ENCODE measurements at regions not wholly inside any gene's neighbourhood (a gene's known extent, or its start where the extent isn't known, plus 50 kb on each side); places are given as distances from the start of the nearest gene placed in this dataset.

DNA sequence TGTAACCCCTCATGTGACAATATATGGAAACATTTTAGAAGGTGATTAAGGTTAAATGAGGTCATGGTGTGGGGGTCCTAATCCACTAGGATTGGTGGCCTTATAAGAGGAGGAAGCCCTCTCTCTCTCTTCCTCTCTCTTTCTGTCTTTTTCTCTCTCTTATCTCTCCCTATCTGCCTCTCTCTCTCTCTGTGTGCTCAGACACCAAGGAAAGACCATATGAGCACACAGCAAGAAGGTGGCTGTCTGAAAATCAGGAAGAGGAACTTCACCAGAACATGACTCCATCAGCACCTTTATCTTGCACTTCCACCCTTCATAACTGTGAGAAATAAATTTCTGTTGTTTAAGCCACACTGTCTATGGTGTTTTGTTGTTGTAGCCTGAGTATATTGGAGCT, 1472.2 kb downstream of the PCDH7 start:
- TF ChIP-seq, protein P1, sequence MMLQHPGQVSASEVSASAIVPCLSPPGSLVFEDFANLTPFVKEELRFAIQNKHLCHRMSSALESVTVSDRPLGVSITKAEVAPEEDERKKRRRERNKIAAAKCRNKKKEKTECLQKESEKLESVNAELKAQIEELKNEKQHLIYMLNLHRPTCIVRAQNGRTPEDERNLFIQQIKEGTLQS (IDR thresholded peaks at IDR 0.05): no peak
- TF ChIP-seq ZNF274 (IDR thresholded peaks at IDR 0.05; ENCODE audit: low read depth, low read length) (no peak), TCF7L2 (IDR thresholded peaks at IDR 0.05; ENCODE audit: borderline replicate concordance, extremely low read depth, insufficient read depth, insufficient read length) (no peak), POLR2A (IDR thresholded peaks at IDR 0.05; ENCODE audit: borderline replicate concordance, extremely low read depth, insufficient read depth, insufficient read length) (no peak), RAD21 (IDR thresholded peaks at IDR 0.05; ENCODE audit: low read depth) (no peak), POLR2AphosphoS5 (IDR thresholded peaks at IDR 0.05; ENCODE audit: low read depth, low read length) (no peak), EGR1 (IDR thresholded peaks at IDR 0.05; ENCODE audit: low read depth) (no peak)
- TF ChIP-seq, protein P2, sequence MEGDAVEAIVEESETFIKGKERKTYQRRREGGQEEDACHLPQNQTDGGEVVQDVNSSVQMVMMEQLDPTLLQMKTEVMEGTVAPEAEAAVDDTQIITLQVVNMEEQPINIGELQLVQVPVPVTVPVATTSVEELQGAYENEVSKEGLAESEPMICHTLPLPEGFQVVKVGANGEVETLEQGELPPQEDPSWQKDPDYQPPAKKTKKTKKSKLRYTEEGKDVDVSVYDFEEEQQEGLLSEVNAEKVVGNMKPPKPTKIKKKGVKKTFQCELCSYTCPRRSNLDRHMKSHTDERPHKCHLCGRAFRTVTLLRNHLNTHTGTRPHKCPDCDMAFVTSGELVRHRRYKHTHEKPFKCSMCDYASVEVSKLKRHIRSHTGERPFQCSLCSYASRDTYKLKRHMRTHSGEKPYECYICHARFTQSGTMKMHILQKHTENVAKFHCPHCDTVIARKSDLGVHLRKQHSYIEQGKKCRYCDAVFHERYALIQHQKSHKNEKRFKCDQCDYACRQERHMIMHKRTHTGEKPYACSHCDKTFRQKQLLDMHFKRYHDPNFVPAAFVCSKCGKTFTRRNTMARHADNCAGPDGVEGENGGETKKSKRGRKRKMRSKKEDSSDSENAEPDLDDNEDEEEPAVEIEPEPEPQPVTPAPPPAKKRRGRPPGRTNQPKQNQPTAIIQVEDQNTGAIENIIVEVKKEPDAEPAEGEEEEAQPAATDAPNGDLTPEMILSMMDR (IDR thresholded peaks at IDR 0.05 in 2 of 3, conservative IDR thresholded peaks at IDR 0.05 in 1 of 3; ENCODE audit: borderline replicate concordance in 1 of 3, insufficient read depth in 1 of 3, low read depth in 2 of 3, low read length in 2 of 3): no peak
- TF ChIP-seq, protein P3, sequence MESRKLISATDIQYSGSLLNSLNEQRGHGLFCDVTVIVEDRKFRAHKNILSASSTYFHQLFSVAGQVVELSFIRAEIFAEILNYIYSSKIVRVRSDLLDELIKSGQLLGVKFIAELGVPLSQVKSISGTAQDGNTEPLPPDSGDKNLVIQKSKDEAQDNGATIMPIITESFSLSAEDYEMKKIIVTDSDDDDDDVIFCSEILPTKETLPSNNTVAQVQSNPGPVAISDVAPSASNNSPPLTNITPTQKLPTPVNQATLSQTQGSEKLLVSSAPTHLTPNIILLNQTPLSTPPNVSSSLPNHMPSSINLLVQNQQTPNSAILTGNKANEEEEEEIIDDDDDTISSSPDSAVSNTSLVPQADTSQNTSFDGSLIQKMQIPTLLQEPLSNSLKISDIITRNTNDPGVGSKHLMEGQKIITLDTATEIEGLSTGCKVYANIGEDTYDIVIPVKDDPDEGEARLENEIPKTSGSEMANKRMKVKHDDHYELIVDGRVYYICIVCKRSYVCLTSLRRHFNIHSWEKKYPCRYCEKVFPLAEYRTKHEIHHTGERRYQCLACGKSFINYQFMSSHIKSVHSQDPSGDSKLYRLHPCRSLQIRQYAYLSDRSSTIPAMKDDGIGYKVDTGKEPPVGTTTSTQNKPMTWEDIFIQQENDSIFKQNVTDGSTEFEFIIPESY (IDR thresholded peaks at IDR 0.05; ENCODE audit: extremely low read depth, insufficient replicate concordance, low read length): no peak

All from HCT116 (cell line).